Inflammatory macrophage (primary cell): ENCODE measurements at regions not wholly inside any gene's neighbourhood (a gene's known extent, or its start where the extent isn't known, plus 50 kb on each side); places are given as distances from the start of the nearest gene placed in this dataset.
"Not testable (repeated sequence)": the region's sequence is repeated elsewhere in the genome, so short reads cannot be mapped to it uniquely, and the experiment has no call there.

ENCODE experiments used
- DNase-seq, 2 donors: peaks; one replicate each; pipeline ENCODE4 v3.0.0-alpha.2; 2020 to 2022

DNA sequence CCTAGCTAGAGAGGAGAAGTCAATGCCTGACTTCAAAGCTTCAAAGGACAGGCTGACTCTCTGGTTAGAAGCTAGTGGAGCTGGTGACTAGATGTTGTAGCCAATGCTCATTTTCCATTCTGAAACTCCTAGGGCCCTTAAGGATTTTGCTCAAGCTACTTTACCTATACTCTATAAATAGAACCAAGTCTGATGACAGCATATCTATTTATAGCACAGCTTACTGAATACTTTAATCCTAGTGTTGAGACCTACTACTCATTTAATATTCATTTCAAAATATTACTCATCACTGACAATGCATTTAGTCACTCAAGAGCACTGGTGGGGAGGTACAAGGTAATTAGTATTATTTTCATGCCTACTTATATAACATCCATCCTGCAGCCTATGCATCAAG lies 137.2 kb upstream of the PELI2 start:
- DNase-seq: no peak

DNA sequence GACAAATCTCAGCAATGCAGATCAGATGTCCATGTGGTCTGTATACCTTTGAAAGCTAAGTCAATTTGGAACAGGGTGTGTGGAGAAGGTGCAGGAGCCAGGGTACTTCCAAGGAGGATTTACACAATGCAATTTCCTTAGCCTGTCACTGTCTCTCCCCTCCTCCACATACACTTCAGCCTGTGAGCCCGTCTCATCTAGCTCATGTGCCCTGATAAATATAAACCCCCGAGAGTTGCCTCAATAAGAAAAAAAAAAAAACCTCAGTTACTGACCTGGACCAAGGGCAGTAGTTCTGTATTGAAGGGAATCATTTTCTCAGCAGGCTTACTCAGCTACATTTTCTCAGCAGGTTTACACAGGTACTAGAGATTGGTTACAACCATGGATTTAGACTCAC lies 132.1 kb upstream of the PELI2 start:
- no peak for DNase-seq

DNA sequence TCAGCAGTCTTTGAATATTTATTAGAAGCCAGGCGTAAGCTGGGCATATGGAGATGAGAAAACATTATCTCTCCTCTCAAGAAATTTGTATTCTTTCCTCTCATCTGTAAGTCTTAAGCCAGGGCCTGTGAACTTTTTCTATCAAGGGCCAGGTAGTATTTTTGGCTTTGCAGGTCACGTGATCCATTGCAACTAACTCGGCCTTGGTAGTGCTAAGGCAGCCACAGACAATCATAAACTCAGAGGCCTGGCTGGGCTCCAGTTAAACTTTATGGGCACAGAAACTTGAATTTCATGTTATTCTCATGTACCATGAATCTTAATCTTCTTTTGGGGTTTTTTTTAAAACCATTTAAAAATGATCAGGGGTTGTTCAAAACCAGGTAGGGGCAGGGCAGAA lies 117.4 kb upstream of the PELI2 start:
- no peak for DNase-seq

DNA sequence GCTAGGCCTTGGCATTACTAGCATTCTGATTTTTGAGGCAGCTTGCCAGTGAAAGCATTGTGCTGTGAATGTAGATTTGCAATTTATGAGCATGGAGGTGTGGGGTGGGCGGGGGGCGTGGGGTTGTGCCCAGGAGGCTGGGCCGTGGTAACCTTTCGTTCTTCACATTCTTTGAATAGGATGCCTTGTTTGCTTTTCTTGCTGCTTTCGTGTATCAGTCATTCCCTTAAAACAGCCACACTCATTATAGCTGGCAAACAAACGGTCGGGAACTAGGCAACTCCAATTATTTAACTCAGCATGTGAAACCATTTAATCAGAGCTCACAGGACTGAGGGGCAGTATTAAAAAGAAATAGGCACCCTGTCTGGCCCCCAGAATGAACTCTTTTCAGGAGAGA lies 115.9 kb upstream of the PELI2 start:
- no peak for DNase-seq

DNA sequence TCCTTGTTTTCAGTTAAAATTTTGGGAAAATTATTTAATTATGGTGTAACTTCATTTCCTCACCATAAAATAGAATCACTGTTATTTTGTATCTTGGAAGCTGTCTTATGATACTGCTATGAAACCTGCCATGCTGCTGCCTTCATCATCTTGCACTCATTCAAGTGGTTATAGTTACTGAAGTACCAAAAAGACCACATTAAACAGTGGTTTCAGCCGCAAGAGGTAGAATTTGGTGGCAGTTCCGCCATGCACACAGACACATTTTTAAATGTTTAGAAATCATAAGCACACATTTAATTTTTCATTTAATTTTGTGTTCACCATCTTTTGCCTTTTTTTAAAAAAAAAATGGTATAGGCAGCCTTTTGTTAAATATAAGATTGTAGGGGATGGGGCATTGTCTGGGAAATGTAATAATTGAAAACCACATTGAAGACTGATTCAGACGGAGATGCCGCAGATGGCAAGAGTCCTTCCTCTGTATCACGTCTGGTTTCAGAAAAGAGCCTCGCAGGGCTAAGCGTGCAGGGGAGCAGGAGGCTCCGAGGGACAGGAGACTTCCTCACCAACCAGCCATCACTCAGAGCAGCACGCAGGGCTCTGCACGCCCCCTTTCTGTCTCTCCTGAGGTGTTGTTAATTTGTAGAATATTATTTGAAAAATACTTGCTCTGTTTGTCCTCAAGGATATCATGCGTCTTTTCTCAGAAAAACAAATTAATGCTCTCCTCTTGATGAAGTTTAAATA lies 115.2 kb upstream of the PELI2 start:
- DNase-seq: no peak

DNA sequence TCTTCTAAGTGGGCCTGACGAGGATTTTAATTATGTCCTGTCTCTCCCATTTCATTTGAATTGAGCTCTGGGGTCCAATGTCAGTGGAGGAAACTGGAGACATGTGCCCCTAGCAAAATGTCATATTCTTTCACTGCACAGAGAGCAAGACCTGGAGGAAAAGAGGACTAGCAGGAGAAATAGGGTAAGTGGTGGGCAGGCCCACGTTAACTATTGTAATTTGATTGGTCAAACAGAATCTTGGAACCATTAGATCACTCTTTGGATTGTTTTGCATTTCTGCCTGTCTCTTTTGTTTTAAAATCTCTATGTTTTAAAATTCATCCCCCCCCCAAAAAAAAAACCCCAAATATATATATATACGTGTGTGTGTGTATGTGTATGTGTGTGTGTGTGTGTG lies 113.9 kb upstream of the PELI2 start:
- no peak for DNase-seq

DNA sequence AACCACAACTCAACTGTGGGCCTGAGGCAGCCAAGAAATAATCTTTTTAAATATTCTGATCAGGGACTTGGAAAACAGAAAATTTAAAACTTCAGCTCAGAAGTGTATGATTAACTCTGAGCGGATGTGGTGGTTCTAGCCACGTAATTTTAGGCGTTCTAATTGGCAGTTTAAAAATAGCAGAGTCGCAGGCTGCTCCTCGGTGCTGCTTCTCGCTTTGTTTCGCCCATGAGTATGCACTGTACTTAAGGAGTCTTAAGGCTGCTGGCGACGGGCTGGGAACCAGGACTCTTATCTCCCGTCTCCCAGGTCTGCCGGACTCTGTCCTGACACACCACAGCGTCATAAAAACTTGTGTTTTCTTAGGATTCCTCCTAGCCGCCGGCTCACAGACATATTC lies 113.4 kb upstream of the PELI2 start:
- peak in 1 of 2 donors; percentile 3 for DNase-seq

DNA sequence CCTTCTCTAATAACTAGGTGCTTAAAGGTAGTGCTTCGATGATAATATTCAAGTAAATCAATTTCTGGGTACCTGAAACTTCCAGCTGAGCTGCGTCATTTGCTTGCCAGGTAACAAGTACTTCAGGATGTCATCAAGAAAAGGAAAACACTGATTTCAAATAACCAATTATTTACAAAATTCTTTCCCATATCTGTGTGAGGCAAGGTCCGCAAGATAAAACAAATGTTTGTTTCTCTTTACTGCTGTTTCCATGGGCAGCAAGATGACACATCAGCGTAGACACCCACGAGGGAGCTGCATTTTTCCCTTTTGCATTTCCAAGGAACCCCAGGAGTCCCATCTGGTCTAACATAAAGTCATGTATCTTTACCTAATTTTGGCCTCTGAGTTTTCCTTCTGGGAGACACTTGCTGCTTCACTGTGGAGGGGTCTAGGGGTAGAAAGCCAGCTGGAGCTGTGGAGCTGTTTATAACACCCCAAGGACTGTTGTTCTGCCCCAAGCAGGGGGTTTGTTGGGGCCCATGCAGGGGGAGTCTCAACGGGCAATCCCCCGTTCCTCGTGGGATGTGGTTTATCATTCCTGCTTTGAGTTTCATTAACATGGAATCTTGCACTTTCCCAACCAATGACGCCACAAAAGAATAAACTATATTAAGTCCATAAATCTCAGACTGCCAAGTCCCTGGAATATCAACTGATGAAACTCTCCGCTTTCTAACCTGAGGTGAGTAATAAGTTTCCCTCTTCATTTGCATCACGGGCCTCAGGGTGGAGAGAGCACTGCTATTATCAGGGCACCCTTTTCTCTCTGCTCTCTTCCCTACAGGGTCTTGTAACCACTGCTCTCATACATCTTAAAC lies 112.8 kb upstream of the PELI2 start:
- DNase-seq: peak in 1 of 2 donors; percentile 8

DNA sequence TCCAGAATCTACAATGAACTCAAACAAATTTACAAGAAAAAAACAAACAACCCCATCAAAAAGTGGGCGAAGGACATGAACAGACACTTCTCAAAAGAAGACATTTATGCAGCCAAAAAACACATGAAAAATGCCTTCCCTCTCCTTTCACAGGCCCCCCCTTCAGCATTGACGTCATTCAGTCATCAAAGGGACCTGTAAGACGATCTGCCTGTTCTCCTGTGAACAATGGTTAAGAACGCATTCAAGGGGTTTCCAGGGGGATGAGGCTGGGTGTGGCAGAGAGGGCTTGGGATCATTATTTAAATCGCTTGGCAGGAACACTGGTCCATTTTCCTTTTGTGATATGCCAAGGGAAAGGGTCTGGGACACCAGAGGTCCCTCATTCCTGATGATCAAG lies 110.7 kb upstream of the PELI2 start:
- not testable (repeated sequence) for DNase-seq

DNA sequence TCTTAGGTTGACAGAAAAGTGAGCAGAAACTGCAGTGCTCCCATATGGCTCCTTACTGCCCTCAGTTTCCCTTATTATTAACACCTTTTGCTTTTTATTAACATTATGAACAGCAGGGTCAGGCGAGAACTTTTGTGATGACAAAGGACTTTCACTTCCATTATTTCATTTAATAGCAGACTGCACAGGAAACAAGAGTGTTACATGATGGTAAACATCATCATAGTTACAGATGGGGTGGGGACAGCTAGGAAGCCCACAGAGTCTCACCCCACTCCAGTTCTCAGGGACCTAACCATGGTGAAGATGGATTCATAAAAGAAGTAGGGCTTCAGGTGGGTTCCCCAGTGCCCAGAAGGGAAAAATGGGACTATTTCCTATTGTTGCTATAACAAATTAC lies 110.1 kb upstream of the PELI2 start:
- DNase-seq: peak in 1 of 2 donors; percentile 7

DNA sequence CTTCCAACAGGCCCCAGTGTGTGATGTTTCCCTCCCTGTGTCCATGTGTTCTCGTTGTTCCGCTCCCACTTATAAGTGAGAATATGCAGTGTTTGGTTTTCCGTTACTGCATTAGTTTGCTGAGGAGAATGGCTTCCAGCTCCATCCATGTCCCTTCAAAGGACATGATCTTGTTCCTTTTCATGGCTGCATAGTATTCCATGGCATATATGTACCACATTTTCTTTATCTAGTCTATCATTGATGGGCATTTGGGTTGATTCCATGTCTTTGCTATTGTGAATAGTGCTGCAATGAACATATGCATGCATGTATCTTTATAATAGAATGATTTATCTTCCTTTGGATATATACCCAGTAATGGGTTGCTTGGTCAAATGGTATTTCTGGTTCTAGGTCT lies 109.5 kb upstream of the PELI2 start:
- not testable (repeated sequence) for DNase-seq

DNA sequence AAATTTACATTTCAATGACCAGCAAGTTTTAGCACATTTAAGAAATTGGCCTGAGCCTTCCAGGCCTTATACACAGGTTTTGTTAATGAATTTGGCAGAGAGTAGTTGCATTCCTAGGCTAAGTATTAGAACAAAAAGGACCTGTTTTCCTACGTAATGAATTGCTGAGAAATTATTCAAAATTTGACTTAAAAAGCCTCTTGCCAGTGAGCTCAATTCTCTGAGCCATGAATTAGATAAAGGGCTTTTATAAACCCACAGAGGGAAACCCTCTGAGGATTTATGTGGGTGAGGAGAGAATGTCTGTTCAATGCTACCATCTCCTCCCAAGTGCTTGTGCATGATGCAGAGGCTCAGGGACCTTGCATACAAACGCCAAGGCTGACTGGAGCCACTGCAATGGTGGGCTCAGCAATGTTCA lies 94.5 kb upstream of the PELI2 start:
- no peak for DNase-seq

DNA sequence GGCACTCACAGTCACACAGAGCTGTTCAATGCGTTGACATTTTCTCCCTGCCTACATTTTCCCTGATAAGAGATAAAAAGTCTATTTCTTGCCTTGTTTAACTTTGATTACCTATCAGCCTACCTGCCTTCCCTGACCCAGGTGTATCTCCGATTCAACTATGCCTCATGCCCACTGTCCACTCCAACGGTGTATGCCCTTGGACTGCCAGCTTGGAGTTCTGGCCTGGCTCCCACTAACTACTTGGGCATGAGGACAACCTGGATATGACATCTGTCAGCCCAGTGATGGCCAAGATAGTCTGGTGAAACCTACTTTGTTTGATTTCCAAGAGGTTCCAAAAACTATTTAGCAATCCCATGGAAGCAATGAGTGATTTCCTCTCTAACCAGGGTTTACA lies 93.0 kb upstream of the PELI2 start:
- DNase-seq: no peak

DNA sequence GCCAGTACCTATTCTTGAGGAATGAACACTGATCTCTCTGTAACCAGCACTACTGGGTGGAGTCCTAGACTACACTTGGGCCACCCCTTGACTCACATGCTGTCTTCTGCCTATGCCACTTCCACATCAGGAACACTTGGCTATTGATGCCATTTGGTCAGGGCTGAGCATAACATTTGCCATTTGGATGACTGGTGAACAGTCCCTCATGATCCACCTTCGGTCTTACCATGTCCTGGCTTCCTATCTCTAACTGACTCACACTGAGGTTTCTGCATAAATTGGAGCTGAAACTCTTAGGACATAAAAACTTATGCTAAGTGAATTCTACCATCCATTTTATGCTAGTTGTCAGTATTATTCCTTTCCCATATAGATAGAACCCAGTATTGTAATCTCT lies 91.7 kb upstream of the PELI2 start:
- no peak for DNase-seq

DNA sequence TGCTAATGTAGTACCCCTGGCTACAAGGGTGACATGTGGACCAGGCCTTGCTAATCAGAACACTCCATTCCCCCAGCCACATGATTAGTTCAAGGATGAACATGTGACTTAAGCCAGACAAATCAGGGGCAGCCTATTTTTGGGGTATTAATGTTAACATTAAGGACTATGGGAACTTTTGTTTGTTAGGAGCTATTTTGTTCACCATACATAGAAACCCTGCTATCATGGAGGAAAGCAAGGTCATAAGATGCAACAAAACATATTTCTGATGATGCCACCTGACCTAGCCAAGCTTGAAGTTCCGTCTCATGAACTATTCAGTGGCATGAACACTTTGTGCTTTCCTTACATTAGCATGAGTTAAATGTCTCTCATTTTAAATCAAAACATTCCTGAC lies 90.8 kb upstream of the PELI2 start:
- no peak for DNase-seq

DNA sequence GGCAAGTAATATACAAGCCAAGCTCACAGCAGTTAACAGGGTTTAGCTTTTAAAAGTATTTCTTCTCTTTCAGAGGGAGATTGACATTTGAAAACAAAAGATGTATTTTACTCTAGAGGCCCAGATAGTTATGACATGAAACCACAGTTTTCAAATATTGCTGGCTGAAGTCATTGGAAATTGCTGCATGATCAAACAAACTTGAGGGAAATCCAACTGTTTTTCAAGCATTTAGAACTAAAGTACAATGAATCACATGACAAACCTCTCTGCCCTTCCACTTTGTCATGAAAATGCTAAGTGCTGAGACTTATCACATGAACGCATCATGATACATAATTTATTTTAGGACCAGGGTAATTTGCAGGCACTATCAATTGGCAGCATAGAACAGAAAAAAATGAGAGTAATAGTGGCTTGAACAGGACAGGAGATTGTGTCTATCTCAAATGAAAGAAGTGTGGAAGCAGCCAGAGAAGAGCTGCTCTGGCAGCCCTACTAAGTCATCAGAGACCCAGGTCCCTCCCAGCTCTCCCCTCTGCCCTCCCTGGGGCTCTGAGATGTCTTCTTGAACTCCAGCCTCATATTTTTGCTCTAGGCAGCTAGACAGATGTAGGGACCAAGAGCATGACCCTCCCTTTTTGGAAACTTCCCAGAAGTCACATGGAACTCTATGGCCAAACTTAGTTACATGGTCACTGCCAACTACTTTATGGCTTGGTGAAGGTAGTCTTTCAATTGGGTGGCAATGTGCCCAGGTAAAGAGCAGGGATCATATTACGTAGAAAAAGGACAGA lies 90.1 kb upstream of the PELI2 start:
- DNase-seq: no peak

DNA sequence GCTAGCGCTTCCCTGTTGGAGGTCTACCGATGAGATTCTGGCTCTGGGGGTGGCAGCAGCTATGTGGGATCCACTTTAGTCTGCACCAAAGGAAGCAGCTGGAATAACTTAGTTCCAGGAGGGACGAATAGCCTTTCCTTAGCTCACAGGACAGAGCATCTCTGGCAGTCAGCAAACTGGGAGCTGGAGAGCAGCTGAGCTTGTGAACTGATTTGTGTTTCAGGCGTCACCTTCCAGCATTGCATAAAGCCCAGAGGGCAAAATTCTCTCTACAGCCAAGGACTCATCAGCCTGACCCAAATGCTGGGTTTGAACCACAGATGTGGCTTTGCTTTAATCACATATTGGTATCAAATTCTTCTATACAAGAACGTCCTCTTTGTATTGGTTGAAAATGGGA lies 81.9 kb upstream of the PELI2 start:
- no peak for DNase-seq

DNA sequence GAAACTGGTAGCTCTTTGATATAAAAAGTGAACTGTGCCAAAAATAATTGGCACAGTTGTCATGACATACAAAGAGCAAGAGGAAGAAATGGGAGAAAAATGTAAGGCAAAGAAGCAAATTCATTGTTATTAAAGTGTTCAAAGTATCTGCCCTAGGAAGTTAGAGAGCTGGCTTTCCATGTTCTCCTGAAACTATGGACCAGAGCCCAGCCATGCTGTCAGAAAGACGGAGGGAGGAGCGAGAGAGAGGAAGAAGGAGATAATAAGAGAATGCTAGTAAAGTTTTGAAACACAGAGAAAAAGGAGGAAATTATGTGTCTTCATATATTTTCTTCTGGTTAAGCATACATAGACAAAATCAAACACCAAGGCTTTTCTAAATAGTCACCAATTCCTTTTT lies 78.1 kb upstream of the PELI2 start:
- no peak for DNase-seq

DNA sequence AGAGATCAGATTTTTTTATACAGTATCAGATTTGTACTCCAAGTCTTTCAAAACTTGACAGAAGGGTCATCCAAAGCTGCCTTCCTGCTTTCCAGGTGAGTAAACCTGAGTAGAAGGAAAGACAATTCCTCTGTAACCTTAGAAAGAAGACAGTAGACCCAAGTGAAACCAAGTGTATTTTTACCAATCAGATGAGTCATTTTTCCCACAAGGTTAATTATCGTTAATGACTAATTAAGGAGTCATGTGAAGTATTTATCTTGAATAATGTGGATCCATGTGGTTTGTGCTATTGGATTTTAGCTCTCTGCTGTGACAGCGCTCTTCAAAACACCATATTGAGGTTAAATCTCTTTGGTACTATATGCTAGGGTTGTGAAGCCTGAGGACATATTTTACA lies 74.0 kb upstream of the PELI2 start:
- DNase-seq: no peak

DNA sequence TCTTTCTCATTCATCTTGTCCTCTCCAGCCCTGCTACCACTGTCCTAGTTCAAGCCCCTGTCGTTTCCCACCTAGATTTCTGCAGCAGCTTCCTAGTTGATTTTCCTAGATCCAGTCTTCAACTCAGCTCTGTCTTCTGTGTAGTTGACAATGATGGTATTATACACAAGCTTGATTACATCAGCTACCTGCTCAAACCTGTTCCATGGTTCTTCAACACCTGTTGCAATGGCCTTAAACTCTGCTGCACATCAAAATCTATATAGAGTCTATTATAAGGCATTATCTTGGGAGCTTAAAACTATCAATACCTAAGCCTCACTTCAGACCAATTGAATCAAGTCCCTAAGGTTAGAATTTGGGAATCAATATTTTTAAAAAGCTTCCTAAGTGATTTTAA lies 71.7 kb upstream of the PELI2 start:
- DNase-seq: no peak

DNA sequence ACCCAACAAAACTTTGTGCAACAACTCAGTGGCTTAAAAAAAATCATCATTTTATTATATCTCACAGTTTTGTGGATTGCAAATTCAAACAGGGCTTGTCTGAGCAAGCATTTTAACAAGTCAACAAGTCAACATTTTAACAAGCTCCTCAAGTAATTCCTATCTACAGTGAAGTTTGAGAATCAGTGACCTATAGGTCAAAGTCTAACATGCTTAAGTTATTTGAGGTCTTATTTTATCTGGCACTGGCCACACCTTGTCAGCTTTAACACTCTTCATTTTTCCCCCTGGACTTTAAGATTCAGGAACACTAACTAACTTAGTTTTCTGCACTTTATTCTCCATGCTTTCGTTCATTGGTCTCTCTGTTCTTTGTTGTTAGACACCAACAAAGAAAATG lies 71.2 kb upstream of the PELI2 start:
- no peak for DNase-seq

DNA sequence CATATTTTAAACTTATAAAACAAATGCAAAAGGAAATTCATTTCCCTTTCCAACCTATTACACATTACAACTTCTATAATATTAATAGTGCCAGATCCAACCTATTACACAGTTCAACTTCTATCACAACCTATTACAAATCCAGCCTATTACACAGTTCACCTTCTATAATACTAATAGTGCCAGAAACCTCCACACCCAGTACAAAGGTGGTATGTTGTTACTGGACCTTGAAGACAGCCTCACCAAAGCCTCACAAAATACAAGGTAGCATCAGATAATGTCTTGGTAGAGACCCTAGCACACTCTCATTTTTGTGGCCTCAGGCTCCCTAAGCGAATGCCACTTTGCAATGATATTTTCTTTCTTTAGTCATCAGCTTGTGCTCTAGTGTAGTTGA lies 68.7 kb upstream of the PELI2 start:
- no peak for DNase-seq

DNA sequence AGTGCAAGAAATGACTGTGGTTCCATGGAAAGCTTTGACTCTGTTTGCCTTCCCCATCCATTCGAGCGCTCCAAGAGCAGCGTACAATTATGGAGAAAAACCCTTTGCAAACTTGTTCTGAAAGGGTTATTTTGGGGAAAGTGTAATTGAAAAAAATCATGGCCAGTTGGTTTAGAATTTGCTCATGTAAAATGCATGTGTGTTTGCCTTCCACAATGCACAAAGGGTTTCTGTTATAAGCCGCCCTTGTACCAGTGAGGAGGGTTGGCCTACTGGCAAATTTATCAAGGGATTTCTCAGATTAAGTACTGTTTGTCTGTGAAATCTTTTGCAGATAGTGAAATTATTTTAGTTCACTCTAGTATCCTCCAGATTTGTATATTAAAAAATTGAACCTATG lies 62.7 kb upstream of the PELI2 start:
- no peak for DNase-seq
